ENCODE measurements at regions not wholly inside any gene's neighbourhood (a gene's known extent, or its start where the extent isn't known, plus 50 kb on each side); places are given as distances from the start of the nearest gene placed in this dataset.
A peak's percentile ranks its signal among the peaks of the same experiment; 100 is the strongest.

- H3K27ac ChIP-seq, result no peak overlapping the region
- H3K9me3 ChIP-seq, result no peaks in the 10 kb centered on the region
- no peak for TF ChIP-seq EP300 (IDR thresholded peaks at IDR 0.05)
- no peak for TF ChIP-seq POLR2A (IDR thresholded peaks at IDR 0.05)
- no peak for TF ChIP-seq POLR2AphosphoS5 (IDR thresholded peaks at IDR 0.05)
- TF ChIP-seq, protein P1, sequence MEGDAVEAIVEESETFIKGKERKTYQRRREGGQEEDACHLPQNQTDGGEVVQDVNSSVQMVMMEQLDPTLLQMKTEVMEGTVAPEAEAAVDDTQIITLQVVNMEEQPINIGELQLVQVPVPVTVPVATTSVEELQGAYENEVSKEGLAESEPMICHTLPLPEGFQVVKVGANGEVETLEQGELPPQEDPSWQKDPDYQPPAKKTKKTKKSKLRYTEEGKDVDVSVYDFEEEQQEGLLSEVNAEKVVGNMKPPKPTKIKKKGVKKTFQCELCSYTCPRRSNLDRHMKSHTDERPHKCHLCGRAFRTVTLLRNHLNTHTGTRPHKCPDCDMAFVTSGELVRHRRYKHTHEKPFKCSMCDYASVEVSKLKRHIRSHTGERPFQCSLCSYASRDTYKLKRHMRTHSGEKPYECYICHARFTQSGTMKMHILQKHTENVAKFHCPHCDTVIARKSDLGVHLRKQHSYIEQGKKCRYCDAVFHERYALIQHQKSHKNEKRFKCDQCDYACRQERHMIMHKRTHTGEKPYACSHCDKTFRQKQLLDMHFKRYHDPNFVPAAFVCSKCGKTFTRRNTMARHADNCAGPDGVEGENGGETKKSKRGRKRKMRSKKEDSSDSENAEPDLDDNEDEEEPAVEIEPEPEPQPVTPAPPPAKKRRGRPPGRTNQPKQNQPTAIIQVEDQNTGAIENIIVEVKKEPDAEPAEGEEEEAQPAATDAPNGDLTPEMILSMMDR (IDR thresholded peaks at IDR 0.05), result no peak
- H3K4me3 ChIP-seq, result no peak overlapping the region
- no peaks in the 10 kb centered on the region for H3K36me3 ChIP-seq
- WGBS, 2 donors, result 51 to 83% methylated on average over 3 of the region's 3 CpGs
- H3K4me1 ChIP-seq, result peaks cover 10 to 22% (median 16%) of the 10 kb centered on the region in 4 donors
- ATAC-seq (ENCODE audit: low FRiP score in 2 of 2) (no peak), DNase-seq (no peak)
- H3K27me3 ChIP-seq, result no peaks in the 10 kb centered on the region
Observed at GRCh38 chr9:89850153-89850552, 245.3 kb downstream of the GADD45G start.

DNA sequence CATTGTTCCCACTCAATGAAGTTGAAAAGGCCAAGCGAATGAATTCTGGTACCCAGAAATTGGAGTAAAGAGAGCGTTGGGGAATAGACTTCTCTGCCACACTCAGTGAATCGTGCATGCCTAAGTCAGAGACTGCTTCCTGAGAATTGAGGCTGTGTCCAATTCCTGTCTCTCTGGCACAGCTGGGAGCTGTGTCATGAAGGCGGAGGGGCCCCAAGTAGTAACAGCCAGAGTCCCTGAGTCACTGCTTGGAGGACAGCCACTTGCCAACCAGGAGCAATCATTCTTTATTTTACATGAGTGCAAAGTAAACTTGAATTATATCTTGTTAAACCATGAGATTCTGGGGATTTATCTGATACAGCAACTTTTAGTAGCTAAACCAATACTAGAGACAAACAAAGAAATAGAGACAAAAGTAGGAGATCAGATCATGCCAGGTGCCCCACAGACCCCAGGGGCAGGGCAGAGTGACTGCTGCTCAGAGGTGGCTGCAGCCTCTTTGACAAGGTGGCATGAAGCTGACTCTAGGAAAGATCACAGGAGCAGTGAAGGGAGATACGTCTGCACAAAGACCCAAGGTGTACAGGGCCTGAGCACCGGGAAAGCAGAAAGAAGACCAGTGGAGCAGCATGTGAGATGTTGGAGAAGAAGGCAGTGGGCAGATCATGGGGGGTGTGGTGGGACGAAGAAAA, 246.0 kb downstream of the GADD45G start:
- no peaks in the 10 kb centered on the region for H3K36me3 ChIP-seq
- WGBS, 2 donors, result 38 to 65% methylated on average over 7 of the region's 7 CpGs
- ATAC-seq (ENCODE audit: low FRiP score in 2 of 2) (peak in 1 of 2 donors; percentile 69), DNase-seq (peak in 1 of 2 donors; percentile 71)
- TF ChIP-seq, protein P1 (IDR thresholded peaks at IDR 0.05), result no peak
- no peak for TF ChIP-seq EP300 (IDR thresholded peaks at IDR 0.05)
- TF ChIP-seq POLR2A (IDR thresholded peaks at IDR 0.05), result no peak
- peak in 1 of 2 donors; percentile 29 for TF ChIP-seq POLR2AphosphoS5 (IDR thresholded peaks at IDR 0.05)
- peaks cover 5 to 16% (median 13%) of the 10 kb centered on the region in 4 donors for H3K4me1 ChIP-seq
- H3K27me3 ChIP-seq, result no peaks in the 10 kb centered on the region
- H3K4me3 ChIP-seq, result no peak overlapping the region
- H3K9me3 ChIP-seq, result no peaks in the 10 kb centered on the region
- H3K27ac ChIP-seq, result no peak overlapping the region

GRCh38 chr9:89853161-89853560, 248.3 kb downstream of the GADD45G start:
- Histone ChIP-seq H3K4me1 (peaks cover 2 to 12% (median 9%) of the 10 kb centered on the region in 4 donors), H3K9me3 (no peaks in the 10 kb centered on the region), H3K4me3 (no peak overlapping the region), H3K27me3 (no peaks in the 10 kb centered on the region), H3K27ac (no peak overlapping the region), H3K36me3 (no peaks in the 10 kb centered on the region)
- TF ChIP-seq EP300 (IDR thresholded peaks at IDR 0.05) (no peak), POLR2A (IDR thresholded peaks at IDR 0.05) (no peak), POLR2AphosphoS5 (IDR thresholded peaks at IDR 0.05) (no peak)
- TF ChIP-seq, protein P1 (IDR thresholded peaks at IDR 0.05), result no peak
- ATAC-seq (ENCODE audit: low FRiP score in 2 of 2) (no peak), DNase-seq (no peak)
- 90 to 93% methylated on average over 5 of the region's 5 CpGs for WGBS, 2 donors

DNA sequence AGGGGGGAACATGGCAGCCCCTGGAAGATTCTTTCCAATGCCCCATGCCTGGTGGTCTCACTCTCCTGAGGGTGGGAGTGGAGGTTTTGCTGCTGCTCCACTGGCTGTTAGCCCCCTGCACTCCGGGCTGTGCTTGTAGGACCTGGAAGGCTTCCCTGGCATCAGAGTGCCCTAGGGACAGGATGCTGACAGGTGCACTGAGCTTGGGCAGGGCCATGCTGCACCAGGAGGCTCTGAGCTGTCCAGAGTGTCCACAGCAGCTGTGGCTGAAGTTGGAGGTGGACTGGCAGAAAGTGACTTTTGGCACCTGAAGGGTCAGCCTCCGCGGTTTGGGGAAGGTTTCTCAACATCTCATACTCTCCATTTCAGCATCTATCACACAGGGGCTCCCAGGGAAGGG, 249.1 kb downstream of the GADD45G start:
- ATAC-seq (ENCODE audit: low FRiP score in 2 of 2) (no peak), DNase-seq (no peak)
- TF ChIP-seq POLR2A (IDR thresholded peaks at IDR 0.05) (no peak), POLR2AphosphoS5 (IDR thresholded peaks at IDR 0.05) (no peak)
- TF ChIP-seq, protein P1 (IDR thresholded peaks at IDR 0.05), result no peak
- Histone ChIP-seq H3K27ac (no peak overlapping the region), H3K27me3 (no peaks in the 10 kb centered on the region), H3K36me3 (no peaks in the 10 kb centered on the region), H3K9me3 (no peaks in the 10 kb centered on the region), H3K4me3 (no peak overlapping the region), H3K4me1 (peaks cover 2 to 12% (median 9%) of the 10 kb centered on the region in 4 donors)
- 88 to 98% methylated on average over 3 of the region's 3 CpGs for whole genome bisulfite sequencing, 2 donors

Measured in upper lobe of left lung (tissue), 6 donors.